Stimulated activated CD8-positive, alpha-beta memory T cell treated with anti-CD3 and anti-CD28 coated beads, Interleukin-15, amount 100 ng/mL, for 1 hour (primary cell): ENCODE measurements at regions not wholly inside any gene's neighbourhood (a gene's known extent, or its start where the extent isn't known, plus 50 kb on each side); places are given as distances from the start of the nearest gene placed in this dataset.
A peak's percentile ranks its signal among the peaks of the same experiment; 100 is the strongest.

ENCODE experiments used
- DNase-seq: peaks from one replicate; pipeline ENCODE4 v3.0.0-alpha.2; 2020; ENCODE audit warnings: low read depth

GRCh38 chr15:31830591-31830990 is 199.7 kb upstream of the CHRNA7 start:
- DNase-seq = no peak

- no peak for DNase-seq
Measured at GRCh38 chr15:31831596-31831995, 198.7 kb upstream of the CHRNA7 start.

GRCh38 chr15:31834654-31835053 is 195.7 kb upstream of the CHRNA7 start:
- DNase-seq = no peak

- no peak for DNase-seq
Measured at GRCh38 chr15:31839388-31839787, 190.9 kb upstream of the CHRNA7 start.

- DNase-seq = no peak
Measured at GRCh38 chr15:31840849-31841476, 189.4 kb upstream of the CHRNA7 start.

- no peak for DNase-seq
Measured at GRCh38 chr15:31842532-31843195, 187.7 kb upstream of the CHRNA7 start.

- DNase-seq = no peak
Measured at GRCh38 chr15:31843426-31844055, 186.8 kb upstream of the CHRNA7 start.

DNA sequence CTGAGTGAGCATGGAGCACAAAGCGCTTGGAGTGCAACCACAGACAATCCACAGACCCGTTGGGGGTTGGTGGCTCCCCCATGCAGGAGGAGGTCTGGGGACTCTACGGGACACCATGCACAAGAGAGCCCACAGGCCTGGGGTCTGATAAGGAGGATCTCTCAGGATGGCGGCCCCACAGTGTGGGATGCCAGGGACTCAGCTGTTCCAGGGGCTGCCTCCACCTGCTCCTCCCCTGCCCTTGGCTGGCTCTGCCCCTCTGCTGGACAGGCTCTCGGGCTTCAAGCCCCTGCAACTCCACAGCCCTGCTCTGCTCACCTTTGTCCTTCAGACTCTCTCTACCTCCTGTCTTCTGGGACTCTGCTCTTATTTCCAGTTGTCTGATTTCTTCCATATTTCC is 184.5 kb upstream of the CHRNA7 start:
- DNase-seq = no peak

GRCh38 chr15:31847961-31848360 is 182.4 kb upstream of the CHRNA7 start:
- no peak for DNase-seq

GRCh38 chr15:31848621-31849020 is 181.7 kb upstream of the CHRNA7 start:
- DNase-seq = no peak

DNA sequence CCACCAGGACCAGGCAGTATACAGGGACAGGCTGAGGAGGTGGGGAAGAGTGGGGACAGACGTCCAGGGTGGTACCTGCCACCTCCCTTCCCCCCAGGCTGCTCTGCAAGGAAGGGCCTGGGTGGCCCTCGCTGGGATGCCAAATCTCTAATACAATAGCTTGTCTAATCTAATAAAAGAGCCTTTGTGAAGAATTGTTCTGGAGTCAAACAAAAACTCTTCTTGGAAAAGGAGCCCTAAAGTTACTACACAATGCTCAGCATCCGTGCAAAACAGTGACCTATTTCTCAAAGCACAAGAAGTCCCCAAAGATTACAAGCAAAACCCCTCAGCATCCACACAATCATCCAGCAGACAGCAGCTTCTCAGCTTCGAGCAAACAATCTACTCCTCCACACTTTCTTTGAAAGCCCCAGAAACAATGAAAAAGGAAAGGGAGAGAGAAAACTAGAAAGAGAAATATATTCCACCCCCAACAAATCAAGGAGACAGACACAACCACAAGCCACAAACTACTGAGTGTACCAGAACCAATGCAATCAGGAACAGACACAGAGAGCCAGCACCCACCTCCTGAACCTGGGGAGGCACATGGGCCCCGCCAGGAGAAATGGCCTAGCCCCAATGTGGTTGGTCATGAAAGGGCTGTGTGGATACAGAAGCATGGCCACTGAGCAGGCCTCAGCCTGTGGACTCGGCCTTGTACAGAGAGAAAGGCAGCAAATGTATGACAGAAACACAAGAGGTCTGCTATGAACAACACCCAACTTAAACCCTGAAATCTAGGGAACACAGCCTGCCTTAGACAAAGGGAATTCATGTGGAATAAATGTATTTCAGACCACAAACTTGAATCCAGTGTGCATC is 177.1 kb upstream of the CHRNA7 start:
- DNase-seq = no peak

GRCh38 chr15:31856581-31856980 is 173.7 kb upstream of the CHRNA7 start:
- no peak for DNase-seq

DNA sequence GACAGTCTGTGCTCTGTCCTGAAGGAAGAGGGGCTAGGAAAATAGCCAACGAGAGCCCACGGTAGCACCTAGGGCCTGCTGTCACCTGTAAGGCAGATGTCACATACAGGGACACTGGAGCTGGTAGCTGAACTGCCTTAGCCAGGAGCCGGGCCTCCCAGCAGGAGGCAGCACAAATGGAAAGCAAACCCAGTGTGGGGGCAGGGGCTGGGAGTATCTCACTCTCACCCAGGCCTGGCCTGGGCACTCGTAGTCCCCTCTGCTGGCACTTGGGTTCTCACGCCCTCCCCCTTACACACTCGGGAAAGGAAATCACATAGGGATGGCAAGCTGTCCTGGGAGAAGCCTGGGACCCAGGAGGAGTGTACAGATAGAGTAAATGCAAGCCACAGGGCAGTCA is 173.1 kb upstream of the CHRNA7 start:
- no peak for DNase-seq

DNA sequence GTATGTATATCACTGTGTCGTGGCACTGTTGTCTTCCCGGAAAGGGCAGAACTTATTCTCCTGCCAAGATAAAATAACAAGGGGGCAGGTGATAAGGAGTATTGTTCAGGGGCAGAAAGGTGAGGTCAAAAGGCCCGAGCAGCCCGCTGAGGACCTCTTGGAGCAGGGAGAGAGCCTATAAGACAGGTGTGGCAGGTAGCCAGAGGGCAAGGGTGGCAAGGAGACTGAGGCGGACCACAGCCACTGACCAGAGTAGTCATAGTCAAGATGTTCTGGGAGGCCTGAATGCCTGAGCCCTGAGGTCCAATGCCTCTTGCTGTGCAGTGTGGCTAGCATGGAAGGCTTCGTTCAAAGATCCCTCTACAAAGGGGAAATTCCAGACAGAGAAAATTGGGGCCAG is 172.3 kb upstream of the CHRNA7 start:
- DNase-seq = no peak

- no peak for DNase-seq
Measured at GRCh38 chr15:31866248-31866647, 164.1 kb upstream of the CHRNA7 start.

GRCh38 chr15:31867536-31868442 is 162.5 kb upstream of the CHRNA7 start:
- DNase-seq = peak; percentile 12

DNA sequence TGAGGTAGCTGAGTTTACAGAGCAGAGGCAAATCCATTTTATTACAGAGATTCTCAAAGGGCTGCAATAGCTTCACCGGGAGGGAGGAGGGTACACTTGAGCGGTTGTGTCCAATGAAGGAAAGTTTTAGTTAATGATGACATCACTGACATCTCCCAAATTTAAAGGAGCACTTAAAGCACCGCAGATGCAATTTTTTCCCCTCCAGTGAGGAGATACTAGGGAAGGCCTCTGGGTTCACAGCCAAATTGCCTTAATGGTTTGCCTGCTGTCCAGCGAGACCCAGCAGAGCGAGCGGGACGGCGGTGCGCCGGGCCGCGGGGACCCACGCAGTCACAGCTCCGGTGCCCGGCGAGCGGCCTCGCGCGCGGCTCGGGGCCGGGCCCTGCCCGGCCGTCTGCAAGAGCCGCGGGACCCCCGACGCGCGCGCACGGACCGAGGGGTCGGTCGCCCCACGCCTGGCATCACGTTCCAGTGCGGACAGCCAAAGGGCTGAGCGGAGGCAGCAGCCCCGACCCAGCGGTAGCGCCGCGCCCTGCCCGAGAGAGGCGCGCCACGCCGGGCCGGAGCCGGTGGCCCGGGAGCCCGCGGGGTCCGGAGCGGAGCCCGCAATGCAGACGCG is 160.5 kb upstream of the CHRNA7 start:
- no peak for DNase-seq

- peak; percentile 65 for DNase-seq
Measured at GRCh38 chr15:31870328-31871165, 159.8 kb upstream of the CHRNA7 start, which contains the start of gene OTUD7A. Gene OTUD7A (minus strand): TSS chr15:31870673.

GRCh38 chr15:31871166-31871886 is 159.0 kb upstream of the CHRNA7 start:
- DNase-seq = no peak
